Endothelial cell of umbilical vein (primary cell): ENCODE measurements at regions not wholly inside any gene's neighbourhood (a gene's known extent, or its start where the extent isn't known, plus 50 kb on each side); places are given as distances from the start of the nearest gene placed in this dataset.

Experiments
- BruUV-seq: library from RNA; stranded (reverse); fragments of 400-500 nt; replicated peaks from 2 replicates; lab custom pipeline; 2021; lab: Mats Ljungman, UMichigan
- CTCF ChIA-PET: fragments of 300-600, 350-600 bp; sonication (Branson Sonifier 250); formaldehyde crosslinking; loops from one replicate; lab custom pipeline; 2021; ENCODE audit warnings: antibody characterized with exemption, inconsistent platforms; lab: Charles Lee
- POLR2A ChIA-PET: fragments of 300-600, 350-600 bp; sonication (Branson Sonifier 250); formaldehyde crosslinking; loops from one replicate; lab custom pipeline; 2021; ENCODE audit warnings: antibody characterized with exemption, inconsistent platforms; lab: Charles Lee
- DNase-seq: peaks from one replicate; pipeline ENCODE4 v3.0.0-alpha.2; 2011; ENCODE audit warnings: low read depth, low spot score
- FAIRE-seq: peaks from 2 replicates; lab custom pipeline; 2011; peaks lifted over from hg19 to GRCh38; lab: Jason Lieb, UNC
- H2AFZ ChIP-seq: 2 replicates; pipeline ENCODE4 v1.6.0; 2012; ENCODE audit warnings: low read depth, low read length, control low read depth, inconsistent platforms
- H3K27ac ChIP-seq: 2 replicates; pipeline ENCODE4 v1.5.1; 2011; ENCODE audit warnings: low read depth, mild to moderate bottlenecking, control low read depth, low read length, moderate library complexity; ENCODE audit not compliant: insufficient read depth
- H3K27me3 ChIP-seq, 2 experiments: 2 replicates each; pipeline versions ENCODE4 v1.6.0 to v1.6.1; 2011; ENCODE audit warnings: low read length in 2 of 2, mixed read lengths in 1 of 2; ENCODE audit not compliant: control insufficient read depth in 2 of 2, insufficient read depth in 2 of 2
- H3K36me3 ChIP-seq, 2 experiments: 2 replicates in 1 of 2; 3 replicates in 1 of 2; pipeline ENCODE4 v1.5.1; 2011; ENCODE audit warnings: low read length in 2 of 2, mild to moderate bottlenecking in 1 of 2, moderate library complexity in 1 of 2; ENCODE audit not compliant: control insufficient read depth in 2 of 2, insufficient read depth in 2 of 2; ENCODE audit errors: extremely low read depth in 1 of 2
- H3K4me1 ChIP-seq: 3 replicates; pipeline ENCODE4 v1.5.1; 2011; ENCODE audit warnings: mild to moderate bottlenecking, low read length; ENCODE audit not compliant: control insufficient read depth, insufficient read depth; ENCODE audit errors: extremely low read depth
- H3K4me2 ChIP-seq: 2 replicates; pipeline ENCODE4 v1.6.1; 2011; ENCODE audit warnings: low read length, control low read depth, mixed read lengths; ENCODE audit not compliant: insufficient read depth
- H3K4me3 ChIP-seq, 3 experiments: fragments of 200-600 bp in 1 of 3; sonication (generic), shearing (Covaris generic) in 1 of 3; replicated peaks in 1 of 3; 2 replicates each; pipeline ENCODE4 v1.5.1; 2011 to 2016; ENCODE audit warnings: control low read depth in 3 of 3, low read length in 3 of 3, mild to moderate bottlenecking in 2 of 3, inconsistent platforms in 1 of 3, low read depth in 1 of 3, moderate library complexity in 1 of 3; ENCODE audit not compliant: insufficient read depth in 1 of 3
- H3K79me2 ChIP-seq: 2 replicates; pipeline ENCODE4 v1.6.0; 2012; ENCODE audit warnings: low read length, inconsistent platforms; ENCODE audit not compliant: control insufficient read depth, insufficient read depth
- H3K9ac ChIP-seq: replicated peaks from 2 replicates; pipeline ENCODE3; 2011; ENCODE audit warnings: low read length, control low read depth; ENCODE audit not compliant: insufficient read depth; ENCODE audit errors: extremely low read depth
- H3K9me1 ChIP-seq: replicated peaks from 3 replicates; pipeline ENCODE4 v1.6.0; 2011; ENCODE audit warnings: mild to moderate bottlenecking, low read length; ENCODE audit not compliant: control insufficient read depth, insufficient read depth; ENCODE audit errors: extremely low read depth
- H3K9me3 ChIP-seq: replicated peaks from 2 replicates; pipeline ENCODE4 v1.5.1; 2012; ENCODE audit warnings: low read length, inconsistent platforms; ENCODE audit not compliant: control insufficient read depth, insufficient read depth
- H4K20me1 ChIP-seq: replicated peaks from 2 replicates; pipeline ENCODE3; 2011; ENCODE audit warnings: mild to moderate bottlenecking, low read length; ENCODE audit not compliant: control insufficient read depth, insufficient read depth; ENCODE audit errors: extremely low read depth
- EZH2 ChIP-seq: IDR thresholded peaks from 2 replicates; pipeline ENCODE4 v1.6.1; 2012; ENCODE audit warnings: borderline replicate concordance, low read depth, mild to moderate bottlenecking, moderate library complexity, low read length, inconsistent platforms; ENCODE audit not compliant: severe bottlenecking
- FOS ChIP-seq: IDR thresholded peaks from 2 replicates; pipeline ENCODE4 v1.6.1; 2011; ENCODE audit warnings: mild to moderate bottlenecking, low read length, moderate library complexity, borderline replicate concordance; ENCODE audit not compliant: insufficient read depth
- GATA2 ChIP-seq: IDR thresholded peaks from 2 replicates; pipeline ENCODE4 v1.7.0; 2011; ENCODE audit warnings: low read depth, mild to moderate bottlenecking, moderate library complexity, mixed read lengths, low read length; ENCODE audit not compliant: insufficient read length, insufficient read depth
- JUN ChIP-seq: IDR thresholded peaks from 2 replicates; pipeline ENCODE4 v1.6.1; 2011; ENCODE audit warnings: borderline replicate concordance, low read depth; ENCODE audit not compliant: insufficient read length, insufficient read depth
- MYC ChIP-seq: IDR thresholded peaks from one replicate; pipeline ENCODE4 v1.6.1; 2011; ENCODE audit warnings: mild to moderate bottlenecking, low read depth, low read length
- POLR2A ChIP-seq: IDR thresholded peaks from 2 replicates; pipeline ENCODE4 v1.6.1; 2012; ENCODE audit warnings: low read depth, mild to moderate bottlenecking, control low read depth, low read length
- POLR2AphosphoS5 ChIP-seq: IDR thresholded peaks from 2 replicates; pipeline ENCODE4 v1.6.1; 2012; ENCODE audit warnings: low read depth, mild to moderate bottlenecking, control low read depth, low read length, moderate library complexity; ENCODE audit not compliant: insufficient read depth
- dilution Hi-C: fragments of 300-500 bp; cut with MboI; formaldehyde crosslinking; loops from one replicate; pipeline ENCODE4 v1.15.0; 2019; ENCODE audit warnings: low sequenced_read_pairs; ENCODE audit not compliant: extremely low pct_ligation_motif_present
- intact Hi-C: fragments of 100-400 bp; cut with micrococcal nuclease; formaldehyde crosslinking; loops from one replicate; pipeline ENCODE4 v1.10.0; 2022
- TF ChIP-seq, protein P1 (sequence below), 2 donors: IDR thresholded peaks; 1 replicate in 1 of 2; 2 replicates in 1 of 2; pipeline ENCODE4 v1.5.1; 2011; ENCODE audit warnings: low read length in 2 of 2, mild to moderate bottlenecking in 2 of 2, moderate library complexity in 2 of 2, control low read depth in 1 of 2, inconsistent platforms in 1 of 2, low read depth in 1 of 2; ENCODE audit not compliant: insufficient read depth in 1 of 2; ENCODE audit errors: extremely low read depth in 1 of 2
- TF ChIP-seq, protein P2 (sequence below): IDR thresholded peaks from 2 replicates; pipeline ENCODE4 v1.6.1; 2011; ENCODE audit not compliant: insufficient read depth, insufficient read length

DNA sequence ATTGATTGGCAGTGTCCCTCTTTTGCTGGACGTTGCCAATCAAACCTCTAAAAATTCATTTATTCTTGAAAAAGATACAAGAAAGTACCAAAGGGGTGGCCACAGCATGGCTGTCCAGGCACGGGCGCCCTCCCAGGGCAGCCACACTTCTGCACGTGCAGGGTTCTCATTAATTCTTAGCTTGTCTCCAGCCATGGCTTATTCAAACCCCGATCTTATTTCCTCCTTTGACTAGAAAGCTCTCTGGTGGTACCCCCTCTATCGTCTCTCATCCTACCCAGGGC, 123.9 kb downstream of the CTTN start:
- TF ChIP-seq EZH2 (no peak), POLR2AphosphoS5 (no peak), POLR2A (no peak), FOS (no peak), JUN (no peak), MYC (no peak), GATA2 (no peak)
- TF ChIP-seq, protein P1, sequence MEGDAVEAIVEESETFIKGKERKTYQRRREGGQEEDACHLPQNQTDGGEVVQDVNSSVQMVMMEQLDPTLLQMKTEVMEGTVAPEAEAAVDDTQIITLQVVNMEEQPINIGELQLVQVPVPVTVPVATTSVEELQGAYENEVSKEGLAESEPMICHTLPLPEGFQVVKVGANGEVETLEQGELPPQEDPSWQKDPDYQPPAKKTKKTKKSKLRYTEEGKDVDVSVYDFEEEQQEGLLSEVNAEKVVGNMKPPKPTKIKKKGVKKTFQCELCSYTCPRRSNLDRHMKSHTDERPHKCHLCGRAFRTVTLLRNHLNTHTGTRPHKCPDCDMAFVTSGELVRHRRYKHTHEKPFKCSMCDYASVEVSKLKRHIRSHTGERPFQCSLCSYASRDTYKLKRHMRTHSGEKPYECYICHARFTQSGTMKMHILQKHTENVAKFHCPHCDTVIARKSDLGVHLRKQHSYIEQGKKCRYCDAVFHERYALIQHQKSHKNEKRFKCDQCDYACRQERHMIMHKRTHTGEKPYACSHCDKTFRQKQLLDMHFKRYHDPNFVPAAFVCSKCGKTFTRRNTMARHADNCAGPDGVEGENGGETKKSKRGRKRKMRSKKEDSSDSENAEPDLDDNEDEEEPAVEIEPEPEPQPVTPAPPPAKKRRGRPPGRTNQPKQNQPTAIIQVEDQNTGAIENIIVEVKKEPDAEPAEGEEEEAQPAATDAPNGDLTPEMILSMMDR (IDR thresholded peaks at IDR 0.05; ENCODE audit: extremely low read depth in 1 of 2, insufficient read depth in 1 of 2, low read depth in 1 of 2, low read length in 2 of 2), result no peak
- TF ChIP-seq, protein P2, sequence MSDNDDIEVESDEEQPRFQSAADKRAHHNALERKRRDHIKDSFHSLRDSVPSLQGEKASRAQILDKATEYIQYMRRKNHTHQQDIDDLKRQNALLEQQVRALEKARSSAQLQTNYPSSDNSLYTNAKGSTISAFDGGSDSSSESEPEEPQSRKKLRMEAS, result no peak
- no peaks in the 10 kb centered on the region for H3K79me2 ChIP-seq
- BruUV-seq, result no TSS peak
- intact Hi-C loops, result no loop called here
- H3K27me3 ChIP-seq, result no peaks in the 10 kb centered on the region
- ChIA-PET CTCF (no interaction called here), POLR2A (no interaction called here)
- no peak for DNase-seq
- H3K27ac ChIP-seq, result no peak overlapping the region
- H3K9ac ChIP-seq, result no peak overlapping the region
- no peak overlapping the region for H3K4me3 ChIP-seq
- dilution Hi-C loops, result no loop called here
- no peak overlapping the region for H2AFZ ChIP-seq
- no peak for FAIRE-seq
- H3K4me1 ChIP-seq, result no peaks in the 10 kb centered on the region
- no peak overlapping the region for H3K4me2 ChIP-seq
- H4K20me1 ChIP-seq, result no peaks in the 10 kb centered on the region
- no peaks in the 10 kb centered on the region for H3K9me1 ChIP-seq
- H3K36me3 ChIP-seq, result no peaks in the 10 kb centered on the region
- H3K9me3 ChIP-seq, result no peaks in the 10 kb centered on the region
